RKO (cell line): ENCODE measurements at regions not wholly inside any gene's neighbourhood (a gene's known extent, or its start where the extent isn't known, plus 50 kb on each side); places are given as distances from the start of the nearest gene placed in this dataset.

Source experiments
- DNase-seq: peaks from one replicate; pipeline ENCODE4 v3.0.0-alpha.2; 2016; ENCODE audit warnings: low spot score

DNA sequence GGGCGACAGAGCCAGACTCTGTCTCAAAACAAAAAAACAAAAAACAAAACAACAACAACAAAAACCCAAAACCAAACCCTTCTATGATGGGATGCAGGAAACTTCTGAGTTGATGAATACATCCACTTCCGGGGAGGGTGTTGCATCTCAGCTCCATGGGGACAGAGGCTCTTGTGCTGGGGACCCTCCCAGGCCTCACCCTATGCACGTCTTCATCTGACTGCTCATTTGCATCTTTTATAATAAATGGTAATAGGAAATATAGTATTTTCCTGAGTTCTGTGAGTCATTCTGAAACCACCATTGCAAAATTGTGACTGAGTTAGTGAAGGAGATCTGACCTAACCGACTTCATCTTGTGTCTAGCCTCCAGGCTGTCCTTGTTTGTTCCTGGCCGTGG is 109.5 kb upstream of the SLC28A3 start:
- no peak for DNase-seq

DNA sequence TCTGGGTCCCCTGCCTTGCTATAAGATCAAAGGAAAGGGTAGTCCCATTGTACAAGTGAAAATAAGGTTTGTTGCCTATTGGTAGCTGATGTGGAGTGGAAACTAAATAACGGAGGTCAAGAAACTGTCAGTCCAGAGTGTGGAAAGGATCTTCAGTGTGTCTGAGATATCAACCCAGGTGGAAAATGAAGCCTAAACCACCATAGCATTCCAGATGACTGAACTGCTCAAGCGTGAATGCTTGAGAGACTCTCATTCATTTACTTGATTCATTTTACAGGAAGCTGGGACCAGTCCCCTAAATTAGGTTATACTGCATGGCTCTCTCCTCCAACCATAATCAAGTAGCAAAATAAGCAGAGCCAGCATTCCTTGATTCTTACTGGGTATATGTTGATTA is 116.0 kb upstream of the SLC28A3 start:
- DNase-seq = no peak

DNA sequence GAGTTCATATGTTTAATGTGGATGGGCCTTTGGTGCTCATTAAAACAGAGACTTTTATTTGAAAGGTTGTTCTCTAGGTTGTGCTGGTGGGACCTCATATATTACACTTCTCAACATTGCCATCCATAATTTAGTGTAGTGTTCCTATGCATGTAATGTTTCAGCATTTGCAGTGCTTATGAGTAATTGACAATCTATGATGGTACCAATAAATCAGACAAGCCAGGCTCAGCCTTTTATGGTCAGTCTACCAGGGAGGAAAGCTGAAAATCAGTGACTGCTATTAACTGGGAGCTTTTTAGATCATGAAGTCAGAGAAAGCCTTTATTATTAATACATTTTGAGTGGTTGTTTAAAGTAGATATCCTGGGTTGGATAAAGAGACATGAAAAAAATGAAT is 120.1 kb upstream of the SLC28A3 start:
- DNase-seq = no peak

DNA sequence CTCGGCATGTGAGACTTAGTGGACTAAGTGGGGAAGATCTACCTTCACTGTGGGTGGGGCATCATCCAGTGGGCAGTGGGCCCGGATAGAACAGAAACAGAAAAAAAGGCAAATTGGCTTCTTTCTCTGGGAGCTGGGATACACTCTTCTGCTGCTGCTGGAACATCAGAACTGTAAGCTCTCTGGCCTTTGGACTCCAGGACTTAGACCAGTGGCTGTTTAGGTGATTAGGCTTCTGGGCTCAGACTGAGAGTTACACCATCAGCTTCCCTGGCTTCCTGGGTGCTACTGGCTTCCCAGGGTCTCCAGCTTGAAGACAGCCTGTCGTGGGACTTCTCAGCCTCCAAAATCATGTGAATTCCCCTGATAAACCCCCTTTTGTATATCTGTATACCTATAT is 122.7 kb upstream of the SLC28A3 start:
- DNase-seq = no peak

DNA sequence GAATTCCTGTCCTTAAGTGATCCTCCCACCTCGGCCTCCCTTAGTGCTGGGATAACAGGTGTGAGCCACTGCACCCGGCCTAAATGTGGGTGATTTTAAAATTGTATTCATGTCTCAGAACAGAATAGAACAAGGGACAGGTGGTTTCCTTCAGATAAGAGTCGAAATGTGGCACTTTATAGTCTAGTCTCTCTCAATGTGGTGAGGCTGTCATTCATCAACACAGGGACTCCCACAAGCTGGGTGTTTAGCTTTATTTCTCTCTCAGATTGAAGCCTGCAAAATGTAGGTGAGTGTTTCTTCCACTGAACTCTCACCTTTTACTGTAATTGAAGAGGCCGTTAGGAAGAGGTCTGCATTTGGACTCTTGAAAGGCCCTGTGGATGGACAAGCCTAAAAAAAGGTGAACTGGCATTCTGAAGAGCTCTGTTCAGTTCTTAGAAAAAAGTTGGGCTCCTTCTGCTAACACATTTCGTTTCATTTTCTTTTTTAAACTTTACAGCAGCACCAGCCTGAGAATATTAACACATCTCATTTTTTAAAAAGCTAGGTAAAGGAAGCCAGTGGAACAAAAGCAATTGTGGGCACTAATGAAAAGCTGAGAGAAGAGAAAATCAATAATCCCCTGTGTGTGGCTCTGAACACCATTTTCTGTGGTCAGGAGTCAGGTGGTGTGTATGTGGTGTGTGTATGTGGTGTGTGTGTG is 126.2 kb upstream of the SLC28A3 start:
- no peak for DNase-seq

DNA sequence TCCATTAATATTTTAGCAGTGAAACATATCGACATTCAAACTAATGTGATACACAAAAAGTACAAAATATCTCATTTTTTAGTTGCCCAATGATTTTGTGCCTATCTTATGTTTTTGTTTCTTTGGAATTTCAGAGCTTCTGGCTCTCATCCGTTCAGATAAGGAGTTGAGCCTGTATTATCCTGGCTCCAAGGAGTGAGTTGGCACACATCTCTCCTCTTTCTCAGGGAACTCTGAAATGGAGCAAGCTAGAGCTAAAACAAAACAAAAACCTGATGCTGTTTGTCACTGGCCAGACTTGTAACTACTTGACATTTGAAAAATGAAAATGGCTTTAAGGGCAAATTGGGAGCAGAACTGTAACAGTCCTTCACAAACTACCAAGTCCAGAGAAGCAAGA is 131.3 kb upstream of the SLC28A3 start:
- no peak for DNase-seq

DNA sequence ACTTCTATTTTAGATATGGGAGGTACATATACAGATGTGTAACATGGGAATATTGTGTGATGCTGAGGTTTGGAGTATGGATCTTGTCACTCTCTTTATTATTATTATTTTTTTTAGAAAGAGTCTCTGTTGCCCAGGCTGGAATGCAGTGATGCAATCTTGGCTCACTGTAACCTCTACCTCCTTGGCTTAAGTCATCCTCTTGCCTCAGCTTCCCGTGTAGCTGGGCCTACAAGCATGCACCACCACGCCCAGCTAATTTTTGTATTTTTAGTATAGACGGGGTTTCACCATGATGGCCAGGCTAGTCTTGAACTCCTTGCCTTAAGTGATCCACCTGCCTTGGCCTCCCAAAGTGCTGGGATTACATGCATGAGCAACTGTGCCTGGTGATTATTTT is 138.4 kb upstream of the SLC28A3 start:
- peak; percentile 6 for DNase-seq

DNA sequence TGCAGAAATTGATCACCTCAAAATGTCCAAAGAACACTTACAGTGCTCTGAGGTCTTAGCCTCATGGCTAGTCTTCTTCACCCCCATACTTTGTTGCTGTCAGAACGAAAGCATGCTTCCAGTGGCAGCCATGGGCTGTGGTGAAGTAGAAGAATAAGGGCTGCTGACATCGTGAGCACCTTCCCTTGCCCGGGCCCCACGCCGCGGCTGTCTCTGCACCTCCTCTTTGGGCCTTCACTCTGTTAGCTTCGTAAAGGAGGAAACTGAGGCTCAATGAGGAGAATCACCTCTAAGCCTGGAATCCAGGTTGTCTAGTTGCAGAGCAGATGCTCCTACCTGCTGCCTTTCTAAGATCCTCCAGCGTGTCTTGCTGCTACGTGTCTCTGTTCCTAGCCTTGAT is 139.5 kb upstream of the SLC28A3 start:
- no peak for DNase-seq

DNA sequence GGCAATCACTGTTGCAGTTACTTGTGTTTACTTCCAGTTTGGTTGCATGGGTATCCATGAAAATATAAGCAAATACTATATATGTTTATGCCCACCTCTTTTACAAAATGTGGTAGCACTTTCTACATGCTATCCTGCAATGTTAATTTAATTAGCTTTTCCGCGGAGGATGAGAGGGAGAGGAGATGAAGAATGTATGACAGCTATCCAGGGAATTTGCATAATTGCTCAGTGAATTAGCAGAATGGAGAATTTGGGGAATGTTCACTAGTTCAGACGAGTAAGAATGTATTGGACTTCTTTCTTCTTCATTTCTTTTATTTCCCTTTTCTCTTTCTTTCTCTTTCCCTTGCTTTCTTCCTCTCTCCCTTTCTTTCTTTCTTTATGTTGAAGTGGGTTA is 140.7 kb upstream of the SLC28A3 start:
- no peak for DNase-seq

DNA sequence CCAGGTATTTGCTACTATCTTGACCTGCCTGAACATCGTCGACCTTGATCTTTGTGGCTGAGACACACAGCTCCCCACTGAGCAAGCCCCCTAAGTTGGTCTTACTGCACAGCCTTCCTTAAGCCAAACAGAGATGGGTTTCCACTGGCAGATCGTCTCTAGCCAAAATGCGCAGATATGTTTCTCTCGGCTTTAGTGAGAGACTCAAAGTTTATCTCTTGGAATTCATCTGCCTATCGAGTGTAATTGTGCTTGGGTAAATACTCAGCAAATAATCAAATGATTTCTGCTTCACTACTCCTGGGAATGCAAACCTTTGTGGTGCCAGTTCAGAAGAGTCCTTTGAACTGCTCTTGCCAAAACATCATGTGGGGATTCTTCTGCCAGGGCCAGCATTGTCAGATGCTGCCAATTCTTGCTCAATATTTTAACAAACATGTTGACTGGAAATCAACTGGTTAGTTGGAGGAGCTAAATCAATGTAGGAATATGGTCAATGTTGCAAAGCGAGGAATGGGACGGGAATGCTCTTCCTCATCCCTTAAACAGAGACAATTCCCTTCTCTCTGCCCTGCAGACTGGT is 141.2 kb upstream of the SLC28A3 start:
- DNase-seq = no peak

DNA sequence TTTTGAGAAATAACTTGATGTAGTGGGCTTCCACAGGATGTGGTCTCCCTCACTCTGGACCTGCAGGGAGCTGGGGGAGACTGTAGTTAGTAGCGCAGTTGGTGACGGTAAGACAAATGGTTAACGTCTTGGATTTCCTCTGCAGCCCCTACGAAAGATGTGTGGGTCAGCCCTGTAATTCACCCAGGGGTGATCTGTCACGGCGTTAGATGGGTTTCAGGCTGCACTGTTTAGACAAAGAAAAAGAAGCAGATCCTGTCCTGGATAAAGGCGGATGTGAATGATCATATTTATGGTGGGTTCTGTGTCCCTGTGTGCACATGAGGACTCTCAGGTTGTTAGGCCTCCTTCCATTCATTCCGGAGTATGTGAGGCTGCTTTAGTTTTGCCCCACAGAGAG is 142.0 kb upstream of the SLC28A3 start:
- DNase-seq = no peak

DNA sequence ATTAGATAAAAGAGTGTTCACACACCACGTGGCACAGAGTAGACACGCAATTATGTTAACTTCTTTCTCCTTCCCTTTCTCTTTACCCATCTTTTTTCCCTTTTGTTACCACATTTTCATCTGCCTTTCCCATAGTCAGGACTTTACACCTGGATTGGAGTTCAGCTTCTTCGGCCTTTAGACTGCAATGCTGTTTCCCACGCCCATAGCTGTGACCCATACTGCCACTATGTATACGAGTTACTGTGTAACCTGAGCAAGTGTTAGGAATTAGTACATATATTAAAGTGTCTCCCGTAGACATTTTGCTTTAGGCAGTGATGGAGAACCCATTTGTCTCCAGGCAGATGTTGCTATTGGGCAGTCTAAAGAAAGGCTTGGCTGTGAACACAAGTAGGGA is 143.6 kb upstream of the SLC28A3 start:
- no peak for DNase-seq

DNA sequence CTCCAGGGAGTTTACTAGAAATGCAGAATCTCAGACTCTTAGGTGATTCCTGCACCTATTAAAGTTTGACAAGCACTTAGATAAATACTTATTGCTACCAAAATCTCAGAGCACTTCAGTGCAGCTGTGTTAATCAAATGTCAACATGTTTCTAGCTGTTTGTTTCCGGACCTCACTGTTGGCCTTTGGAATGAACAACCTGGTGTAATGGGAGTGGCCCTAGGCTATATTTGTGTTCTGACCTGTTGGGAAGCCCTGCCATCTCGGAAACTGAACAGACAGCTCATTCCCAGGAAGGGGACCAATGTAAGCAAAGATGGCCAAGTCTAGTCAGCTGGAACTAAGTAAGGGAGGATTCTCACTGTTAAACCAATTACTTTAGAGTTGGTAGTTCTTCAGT is 145.0 kb upstream of the SLC28A3 start:
- no peak for DNase-seq

DNA sequence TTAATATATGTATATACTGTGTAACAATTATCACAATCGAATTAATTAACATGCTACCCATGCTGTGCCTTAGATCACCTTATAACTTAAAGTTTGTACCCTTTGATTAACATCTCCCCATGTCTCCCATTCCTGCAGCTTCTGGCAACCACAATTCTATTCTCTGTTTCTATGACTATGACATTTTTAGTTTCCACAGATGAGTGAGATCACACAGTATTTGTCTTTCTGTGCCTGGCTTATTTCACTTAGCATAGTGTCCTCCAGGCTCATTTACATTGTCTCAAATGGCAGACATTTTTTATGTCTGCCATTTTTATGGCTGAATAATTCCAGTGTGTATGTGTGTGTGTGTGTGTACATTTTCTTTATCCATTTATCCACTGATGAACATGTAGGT is 146.1 kb upstream of the SLC28A3 start:
- no peak for DNase-seq

DNA sequence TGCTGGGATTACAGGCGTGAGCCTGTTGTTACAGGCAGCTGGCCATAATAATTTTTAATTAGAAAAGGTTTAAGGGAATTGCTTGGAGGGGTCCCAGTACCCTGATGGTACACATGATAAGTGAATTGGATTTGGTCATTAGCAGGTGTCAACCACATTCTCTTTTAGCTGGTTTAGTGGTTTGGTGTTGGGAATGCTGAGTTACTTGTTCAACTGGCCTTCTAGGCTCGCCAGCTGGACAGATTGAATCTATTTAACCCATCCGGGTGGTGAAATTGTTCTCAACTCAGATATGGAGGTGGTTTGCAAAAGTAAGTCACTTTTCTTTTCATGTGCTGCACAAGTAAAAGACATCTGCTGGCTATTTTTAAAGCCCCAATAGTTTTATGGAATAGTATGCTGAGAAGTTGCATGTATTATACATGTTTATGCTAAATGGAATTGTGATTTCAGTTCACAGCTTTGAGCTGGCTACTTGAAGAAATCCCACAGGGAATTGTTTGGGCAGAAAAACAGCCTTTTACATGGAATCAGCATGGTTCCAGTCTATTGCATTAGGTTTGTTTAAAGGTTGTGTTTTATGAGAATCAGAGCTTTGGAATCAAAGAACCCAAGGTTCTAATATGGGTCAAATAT is 149.8 kb upstream of the SLC28A3 start:
- no peak for DNase-seq

DNA sequence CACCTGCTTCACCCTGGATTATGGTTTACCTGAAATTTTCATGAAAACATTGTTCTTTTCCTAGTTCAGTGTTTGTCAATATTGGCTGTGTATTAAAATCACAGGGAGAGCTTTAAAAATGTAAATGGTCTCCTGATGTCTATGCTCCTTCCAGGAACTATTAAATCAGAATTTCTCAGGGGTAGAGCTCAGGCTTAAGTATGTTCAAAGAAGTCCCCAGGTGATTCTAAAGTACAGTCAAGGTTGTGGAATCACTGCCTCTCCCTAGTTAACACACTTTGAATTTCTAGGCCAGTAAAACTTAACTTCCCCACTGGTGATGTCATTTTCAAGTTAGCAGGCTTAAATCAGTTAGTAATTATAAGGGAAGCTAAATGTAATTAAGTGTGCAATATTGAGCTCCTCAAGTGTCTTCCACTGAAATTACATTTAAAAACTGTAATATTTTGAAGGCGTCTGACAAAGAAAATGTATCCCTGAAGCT is 150.3 kb upstream of the SLC28A3 start:
- no peak for DNase-seq

DNA sequence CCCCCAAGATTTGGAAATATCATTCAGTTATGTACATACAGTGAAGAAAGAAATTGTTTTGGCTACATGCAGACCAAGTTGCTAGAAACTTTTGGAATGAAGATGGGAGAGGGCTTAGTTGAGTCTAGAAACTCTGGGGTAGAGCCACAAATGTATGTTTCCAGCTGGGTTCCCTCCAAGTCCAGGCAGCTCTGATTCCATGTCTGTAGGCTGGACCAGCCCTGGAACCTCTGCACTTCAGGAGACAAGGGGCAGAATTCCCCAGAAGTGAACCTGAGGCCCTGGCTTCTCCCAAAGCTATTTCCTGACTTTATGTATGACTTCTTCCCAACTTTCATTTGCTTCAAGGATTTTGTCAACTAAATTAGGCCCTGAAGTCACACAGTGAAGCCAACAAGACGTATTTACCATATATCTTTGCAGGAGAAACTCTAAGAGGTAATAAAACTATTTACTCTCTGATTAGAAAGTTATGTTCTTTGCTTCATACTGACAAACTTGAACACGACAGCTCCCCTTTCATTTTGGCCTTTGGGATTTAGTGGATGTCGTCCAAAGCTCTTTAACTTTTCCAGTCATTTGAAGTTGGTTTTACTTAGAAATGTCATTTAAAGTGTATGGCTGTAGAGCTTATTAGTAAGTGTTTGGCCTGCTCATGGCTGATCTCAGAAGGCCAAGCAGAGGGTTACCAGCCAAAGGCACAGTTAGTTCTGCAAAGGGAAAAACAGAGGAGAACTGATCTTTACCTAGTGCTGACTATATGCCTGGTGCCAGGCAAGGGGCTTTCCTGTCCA is 152.0 kb upstream of the SLC28A3 start:
- no peak for DNase-seq

DNA sequence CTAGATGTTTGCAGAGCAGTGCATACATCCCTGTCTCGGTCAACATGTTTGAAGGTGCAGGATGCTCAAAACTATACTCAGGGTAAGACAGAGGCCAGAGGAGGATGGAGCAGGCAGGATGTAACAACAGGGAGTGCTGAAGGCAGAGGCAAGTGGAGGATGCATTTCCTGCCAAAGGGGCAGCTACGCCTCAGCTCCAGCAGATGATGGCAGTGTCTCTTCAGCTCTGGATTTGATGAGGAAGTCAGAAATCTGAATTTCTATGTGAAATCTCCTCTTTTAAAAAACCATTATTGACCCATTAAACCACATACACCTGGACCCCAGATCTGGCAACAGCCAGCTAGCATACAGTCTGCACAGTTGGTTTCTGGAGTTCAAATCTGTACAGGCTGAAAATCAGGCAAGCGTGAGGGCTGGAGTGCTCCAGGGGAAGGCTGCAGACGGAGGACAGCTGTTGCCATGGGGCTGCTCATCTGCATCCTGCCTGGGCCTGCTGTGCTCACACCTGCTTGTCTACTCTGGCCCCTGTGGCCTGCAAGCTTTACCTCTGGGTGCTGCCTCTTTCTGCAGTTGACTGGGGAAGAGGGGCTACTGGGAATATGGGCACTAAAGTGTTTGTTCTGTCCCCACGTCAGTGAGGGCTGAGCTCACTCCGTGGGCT is 152.9 kb upstream of the SLC28A3 start:
- DNase-seq = no peak

DNA sequence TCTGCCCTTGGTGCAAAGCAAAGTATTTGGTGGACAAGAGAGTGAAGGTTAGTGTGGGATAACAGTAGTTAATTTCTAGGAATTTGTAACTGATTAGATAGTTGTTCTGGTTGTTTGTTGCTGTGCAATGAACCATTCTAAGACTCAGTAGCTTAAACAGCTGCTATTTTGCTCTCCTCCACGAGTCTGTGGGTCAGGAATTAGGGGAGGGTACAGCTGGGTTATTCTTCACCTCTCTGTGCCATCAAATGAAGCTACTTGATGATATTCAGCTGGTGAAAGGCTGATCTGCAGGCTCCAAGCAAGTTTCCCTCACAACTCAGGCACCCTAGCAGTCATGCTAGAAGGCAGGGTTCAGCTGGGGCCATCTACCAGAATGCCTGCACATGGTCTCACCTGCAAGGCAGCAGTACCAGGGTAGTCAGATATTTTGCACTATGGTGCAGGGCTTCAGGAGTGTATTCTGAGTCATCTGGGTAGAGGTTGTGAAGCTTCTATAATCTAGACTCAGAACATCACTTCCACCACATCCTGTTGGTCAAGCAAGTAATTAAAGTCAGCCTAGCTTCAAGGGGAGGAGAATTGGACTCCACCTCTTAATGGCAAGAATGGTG is 159.5 kb upstream of the SLC28A3 start:
- DNase-seq = no peak

DNA sequence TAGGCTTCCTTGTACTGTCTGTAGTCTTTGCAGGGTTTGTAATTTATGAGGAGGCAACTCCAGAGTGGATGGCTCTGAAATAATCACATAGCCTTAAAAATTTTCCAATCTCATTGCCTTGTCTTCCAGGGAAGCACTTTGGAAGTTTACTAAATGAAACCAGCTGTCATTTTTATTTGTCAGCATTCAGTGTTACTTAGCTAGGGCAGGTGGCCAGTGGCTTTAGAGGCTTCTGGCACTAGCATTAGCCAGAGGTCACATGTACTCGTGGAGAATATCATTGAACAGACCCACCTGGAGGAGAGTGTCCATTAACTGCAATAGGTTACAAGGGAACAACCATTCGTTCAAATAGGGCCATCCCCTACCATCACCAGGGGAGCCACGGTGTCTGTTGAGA is 160.3 kb upstream of the SLC28A3 start:
- DNase-seq = no peak

DNA sequence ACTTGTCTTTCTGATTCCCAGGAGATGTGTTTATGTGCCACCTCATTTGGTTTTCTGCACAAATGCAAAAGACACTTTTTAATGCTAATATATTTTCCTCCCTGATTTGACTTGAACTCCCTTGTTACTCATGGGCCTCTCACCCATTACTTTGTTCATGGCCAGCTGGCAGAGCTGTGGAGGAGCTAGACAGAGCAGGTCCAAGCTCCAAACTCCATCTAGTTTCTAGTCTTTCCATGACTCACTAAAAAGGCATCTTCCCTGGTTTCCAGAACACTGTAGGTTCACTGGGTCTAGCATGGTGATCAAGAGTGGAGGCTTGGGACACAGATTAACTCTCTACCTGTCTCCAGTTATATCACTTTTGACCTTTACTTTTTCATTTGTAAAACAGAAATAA is 161.0 kb upstream of the SLC28A3 start:
- DNase-seq = no peak

DNA sequence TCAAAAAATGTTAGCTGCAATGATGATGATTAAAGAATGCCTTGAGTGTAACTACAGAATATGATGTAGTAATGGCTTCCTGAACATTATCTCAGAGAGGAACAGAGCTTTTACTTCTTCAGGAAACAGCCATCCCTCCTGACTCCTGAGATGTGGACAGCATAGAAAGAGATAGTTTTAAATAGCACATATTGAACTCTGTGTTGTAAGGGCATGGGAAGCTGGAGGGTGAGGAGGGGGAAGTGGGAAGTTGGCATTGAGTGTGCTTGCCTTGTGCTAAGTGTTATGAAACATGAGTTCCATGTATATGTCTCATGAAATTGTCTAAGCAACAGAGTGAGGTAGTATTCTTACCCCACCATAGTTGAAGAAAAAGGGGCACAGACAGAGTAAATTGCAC is 161.5 kb upstream of the SLC28A3 start:
- no peak for DNase-seq
